ENCODE measurements at regions not wholly inside any gene's neighbourhood (a gene's known extent, or its start where the extent isn't known, plus 50 kb on each side); places are given as distances from the start of the nearest gene placed in this dataset.

- TF ChIP-seq, protein P1, sequence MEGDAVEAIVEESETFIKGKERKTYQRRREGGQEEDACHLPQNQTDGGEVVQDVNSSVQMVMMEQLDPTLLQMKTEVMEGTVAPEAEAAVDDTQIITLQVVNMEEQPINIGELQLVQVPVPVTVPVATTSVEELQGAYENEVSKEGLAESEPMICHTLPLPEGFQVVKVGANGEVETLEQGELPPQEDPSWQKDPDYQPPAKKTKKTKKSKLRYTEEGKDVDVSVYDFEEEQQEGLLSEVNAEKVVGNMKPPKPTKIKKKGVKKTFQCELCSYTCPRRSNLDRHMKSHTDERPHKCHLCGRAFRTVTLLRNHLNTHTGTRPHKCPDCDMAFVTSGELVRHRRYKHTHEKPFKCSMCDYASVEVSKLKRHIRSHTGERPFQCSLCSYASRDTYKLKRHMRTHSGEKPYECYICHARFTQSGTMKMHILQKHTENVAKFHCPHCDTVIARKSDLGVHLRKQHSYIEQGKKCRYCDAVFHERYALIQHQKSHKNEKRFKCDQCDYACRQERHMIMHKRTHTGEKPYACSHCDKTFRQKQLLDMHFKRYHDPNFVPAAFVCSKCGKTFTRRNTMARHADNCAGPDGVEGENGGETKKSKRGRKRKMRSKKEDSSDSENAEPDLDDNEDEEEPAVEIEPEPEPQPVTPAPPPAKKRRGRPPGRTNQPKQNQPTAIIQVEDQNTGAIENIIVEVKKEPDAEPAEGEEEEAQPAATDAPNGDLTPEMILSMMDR (IDR thresholded peaks at IDR 0.05): no peak
- TF ChIP-seq POLR2A (IDR thresholded peaks at IDR 0.05): no peak
Observed at GRCh38 chr5:63125862-63126261, 547.2 kb downstream of the LRRC70 start.

Data from lower leg skin (tissue), 3 donors.